ENCODE measurements at regions not wholly inside any gene's neighbourhood (a gene's known extent, or its start where the extent isn't known, plus 50 kb on each side); places are given as distances from the start of the nearest gene placed in this dataset.

- 77 to 84% (median 82%) methylated on average over 5 of the region's 5 CpGs for WGBS, 4 donors
- TF ChIP-seq CTCF (IDR thresholded peaks at IDR 0.05) (no peak), POLR2A (IDR thresholded peaks at IDR 0.05) (no peak)
- Histone ChIP-seq H3K4me1 (replicated peaks in 1 of 2) (no peaks in the 10 kb centered on the region), H3K4me3 (no peak overlapping the region), H3K36me3 (replicated peaks in 1 of 2) (no peaks in the 10 kb centered on the region), H3K27me3 (no peaks in the 10 kb centered on the region), H3K27ac (no peak overlapping the region), H3K9me3 (replicated peaks in 1 of 3) (no peaks in the 10 kb centered on the region)
- intact Hi-C loops (cut with DNase I) = no loop called here
- DNase-seq = no peak
Measured at GRCh38 chr4:142933207-142933606, 87.1 kb upstream of the INPP4B start.

- no peak overlapping the region for H3K27ac ChIP-seq
- H3K27me3 ChIP-seq = no peaks in the 10 kb centered on the region
- H3K9me3 ChIP-seq (replicated peaks in 1 of 3) = no peaks in the 10 kb centered on the region
- TF ChIP-seq POLR2A (IDR thresholded peaks at IDR 0.05) = no peak
- no peak for TF ChIP-seq CTCF (IDR thresholded peaks at IDR 0.05)
- WGBS, 4 donors = 85 to 87% (median 86%) methylated on average over 6 of the region's 6 CpGs
- intact Hi-C loops (cut with DNase I) = no loop called here
- no peak overlapping the region for H3K4me3 ChIP-seq
- no peaks in the 10 kb centered on the region for H3K36me3 ChIP-seq (replicated peaks in 1 of 2)
- no peak for DNase-seq
- H3K4me1 ChIP-seq (replicated peaks in 1 of 2) = no peaks in the 10 kb centered on the region
Measured at GRCh38 chr4:142940425-142941330, 94.6 kb upstream of the INPP4B start.

- H3K27ac ChIP-seq = no peak overlapping the region
- TF ChIP-seq CTCF (IDR thresholded peaks at IDR 0.05) (no peak), POLR2A (IDR thresholded peaks at IDR 0.05) (no peak)
- H3K4me3 ChIP-seq = no peak overlapping the region
- no peaks in the 10 kb centered on the region for H3K4me1 ChIP-seq (replicated peaks in 1 of 2)
- intact Hi-C loops (cut with DNase I) = no loop called here
- H3K36me3 ChIP-seq (replicated peaks in 1 of 2) = no peaks in the 10 kb centered on the region
- 77 to 86% (median 83%) methylated on average over 1 of the region's 1 CpG for WGBS, 4 donors
- no peaks in the 10 kb centered on the region for H3K27me3 ChIP-seq
- no peaks in the 10 kb centered on the region for H3K9me3 ChIP-seq (replicated peaks in 1 of 3)
- no peak for DNase-seq
Measured at GRCh38 chr4:142944565-142944964, 98.5 kb upstream of the INPP4B start.

- DNase-seq = no peak
- WGBS, 4 donors = 50 to 68% (median 63%) methylated on average over 5 of the region's 5 CpGs
Measured at GRCh38 chr4:142952821-142953580, 106.9 kb upstream of the INPP4B start.

More at GRCh38 chr4:142952821-142953580, 106.9 kb upstream of the INPP4B start:
- no peaks in the 10 kb centered on the region for H3K27me3 ChIP-seq
- no peak for TF ChIP-seq POLR2A (IDR thresholded peaks at IDR 0.05)
- no peak for TF ChIP-seq CTCF (IDR thresholded peaks at IDR 0.05)
- H3K9me3 ChIP-seq (replicated peaks in 1 of 3) = no peaks in the 10 kb centered on the region
- no peaks in the 10 kb centered on the region for H3K4me1 ChIP-seq (replicated peaks in 1 of 2)
- no peak overlapping the region for H3K4me3 ChIP-seq
- intact Hi-C loops (cut with DNase I) = no loop called here
- no peaks in the 10 kb centered on the region for H3K36me3 ChIP-seq (replicated peaks in 1 of 2)
- H3K27ac ChIP-seq = no peak overlapping the region
